ENCODE measurements at regions not wholly inside any gene's neighbourhood (a gene's known extent, or its start where the extent isn't known, plus 50 kb on each side); places are given as distances from the start of the nearest gene placed in this dataset.

DNA sequence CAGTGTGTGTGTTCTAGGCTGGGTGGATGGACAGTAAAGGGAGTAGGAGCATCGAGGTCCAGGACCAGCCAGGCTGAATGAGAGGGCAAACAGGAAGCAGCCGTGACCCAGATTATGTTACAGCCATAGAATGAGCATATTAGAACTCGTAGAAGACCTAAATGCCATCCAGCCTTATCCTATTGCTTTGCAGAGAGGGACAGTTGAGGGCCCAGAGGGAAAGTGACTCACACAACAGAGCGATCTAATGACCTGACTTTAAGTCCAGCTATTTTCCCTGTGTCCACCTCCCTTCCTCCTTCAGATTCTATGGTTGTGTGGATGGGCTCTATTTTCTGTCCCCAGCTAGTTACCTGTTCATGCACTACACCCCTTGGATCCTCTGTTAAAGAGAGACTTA lies 634.1 kb upstream of the TBL1XR1 start:
- H2AFZ ChIP-seq (ENCODE audit: low read length): no peak overlapping the region
- no peak for TF ChIP-seq CTCF (IDR thresholded peaks at IDR 0.05; ENCODE audit: extremely low read depth, low read depth, low read length)
- H3K27me3 ChIP-seq (ENCODE audit: insufficient read depth, low read length): no peaks in the 10 kb centered on the region
- no peak for DNase-seq (ENCODE audit: insufficient read length, low spot score, missing footprints)
- no peaks in the 10 kb centered on the region for H3K36me3 ChIP-seq (ENCODE audit: insufficient read depth, low read length)
- H3K27ac ChIP-seq (ENCODE audit: low read depth, low read length): peak overlapping the region; percentile 65
- H3K4me3 ChIP-seq (ENCODE audit: insufficient read depth, low read length): no peak overlapping the region
- no peaks in the 10 kb centered on the region for H4K20me1 ChIP-seq (ENCODE audit: insufficient read depth, low read length)
- no peak overlapping the region for H3K4me2 ChIP-seq (ENCODE audit: insufficient read depth, low read length)
- no peaks in the 10 kb centered on the region for H3K9me3 ChIP-seq (ENCODE audit: low read depth, low read length)
- no peaks in the 10 kb centered on the region for H3K79me2 ChIP-seq (ENCODE audit: insufficient read depth, low read length)
- H3K4me1 ChIP-seq (ENCODE audit: insufficient read depth, low read length): peaks cover 49% of the 10 kb centered on the region

DNA sequence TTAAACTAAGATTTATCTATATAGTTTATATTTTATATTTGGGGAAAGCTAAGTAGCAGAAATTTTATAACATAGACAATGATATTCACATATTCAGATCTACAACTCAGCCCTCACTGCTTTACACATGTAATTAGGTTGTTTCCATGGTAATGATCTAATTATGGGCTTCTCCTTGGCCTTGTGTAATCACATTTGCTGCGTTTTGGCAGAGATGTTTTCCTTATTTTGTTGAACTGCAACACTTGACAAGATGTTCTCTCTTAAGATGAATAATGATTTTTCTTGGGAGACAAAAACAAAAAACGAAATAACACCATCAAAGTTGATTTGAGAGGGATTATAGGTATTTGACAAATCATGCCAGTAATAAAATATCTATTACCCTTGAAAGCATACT lies 635.6 kb upstream of the TBL1XR1 start:
- Histone ChIP-seq H3K4me2 (ENCODE audit: insufficient read depth, low read length) (no peak overlapping the region), H3K4me3 (ENCODE audit: insufficient read depth, low read length) (no peak overlapping the region), H3K9me3 (ENCODE audit: low read depth, low read length) (no peaks in the 10 kb centered on the region), H3K27me3 (ENCODE audit: insufficient read depth, low read length) (no peaks in the 10 kb centered on the region), H3K4me1 (ENCODE audit: insufficient read depth, low read length) (peaks cover 50% of the 10 kb centered on the region), H3K36me3 (ENCODE audit: insufficient read depth, low read length) (no peaks in the 10 kb centered on the region), H3K27ac (ENCODE audit: low read depth, low read length) (no peak overlapping the region), H2AFZ (ENCODE audit: low read length) (no peak overlapping the region), H3K79me2 (ENCODE audit: insufficient read depth, low read length) (no peaks in the 10 kb centered on the region), H4K20me1 (ENCODE audit: insufficient read depth, low read length) (no peaks in the 10 kb centered on the region)
- TF ChIP-seq CTCF (IDR thresholded peaks at IDR 0.05; ENCODE audit: extremely low read depth, low read depth, low read length): no peak
- DNase-seq (ENCODE audit: insufficient read length, low spot score, missing footprints): no peak

GRCh38 chr3:177833332-177833731 lies 636.0 kb upstream of the TBL1XR1 start:
- H3K9me3 ChIP-seq (ENCODE audit: low read depth, low read length): no peaks in the 10 kb centered on the region
- H2AFZ ChIP-seq (ENCODE audit: low read length): no peak overlapping the region
- TF ChIP-seq CTCF (IDR thresholded peaks at IDR 0.05; ENCODE audit: extremely low read depth, low read depth, low read length): no peak
- no peak overlapping the region for H3K4me2 ChIP-seq (ENCODE audit: insufficient read depth, low read length)
- no peaks in the 10 kb centered on the region for H3K36me3 ChIP-seq (ENCODE audit: insufficient read depth, low read length)
- H3K79me2 ChIP-seq (ENCODE audit: insufficient read depth, low read length): no peaks in the 10 kb centered on the region
- no peaks in the 10 kb centered on the region for H4K20me1 ChIP-seq (ENCODE audit: insufficient read depth, low read length)
- H3K4me3 ChIP-seq (ENCODE audit: insufficient read depth, low read length): no peak overlapping the region
- no peak for DNase-seq (ENCODE audit: insufficient read length, low spot score, missing footprints)
- H3K27me3 ChIP-seq (ENCODE audit: insufficient read depth, low read length): no peaks in the 10 kb centered on the region
- no peak overlapping the region for H3K27ac ChIP-seq (ENCODE audit: low read depth, low read length)
- H3K4me1 ChIP-seq (ENCODE audit: insufficient read depth, low read length): peaks cover 47% of the 10 kb centered on the region

DNA sequence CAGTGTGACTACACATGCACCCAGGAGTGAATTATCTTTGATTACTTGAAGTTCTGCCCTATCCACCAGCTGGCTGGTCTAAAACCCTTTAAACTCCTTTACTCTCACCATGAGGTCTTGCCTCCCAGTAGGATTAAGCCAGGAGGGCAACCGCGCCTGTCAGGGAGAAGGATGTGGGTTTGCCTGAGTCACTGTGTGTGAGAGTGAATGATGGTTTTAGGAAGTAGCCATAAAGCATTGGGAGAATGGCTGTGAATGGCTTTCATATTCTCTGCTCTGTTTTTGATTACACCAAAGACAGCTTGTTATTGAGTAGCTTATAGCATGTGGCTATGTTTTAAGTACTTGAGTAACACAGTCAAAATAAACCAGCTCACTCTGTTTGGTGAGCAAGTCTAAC lies 637.7 kb upstream of the TBL1XR1 start:
- peaks cover 42% of the 10 kb centered on the region for H3K4me1 ChIP-seq (ENCODE audit: insufficient read depth, low read length)
- no peaks in the 10 kb centered on the region for H3K9me3 ChIP-seq (ENCODE audit: low read depth, low read length)
- H3K27ac ChIP-seq (ENCODE audit: low read depth, low read length): peak overlapping the region; percentile 70
- H3K27me3 ChIP-seq (ENCODE audit: insufficient read depth, low read length): no peaks in the 10 kb centered on the region
- no peaks in the 10 kb centered on the region for H3K36me3 ChIP-seq (ENCODE audit: insufficient read depth, low read length)
- H3K79me2 ChIP-seq (ENCODE audit: insufficient read depth, low read length): no peaks in the 10 kb centered on the region
- no peaks in the 10 kb centered on the region for H4K20me1 ChIP-seq (ENCODE audit: insufficient read depth, low read length)
- no peak for DNase-seq (ENCODE audit: insufficient read length, low spot score, missing footprints)
- H3K4me3 ChIP-seq (ENCODE audit: insufficient read depth, low read length): no peak overlapping the region
- no peak for TF ChIP-seq CTCF (IDR thresholded peaks at IDR 0.05; ENCODE audit: extremely low read depth, low read depth, low read length)
- H2AFZ ChIP-seq (ENCODE audit: low read length): no peak overlapping the region
- peak overlapping the region; percentile 15 for H3K4me2 ChIP-seq (ENCODE audit: insufficient read depth, low read length)

All from osteoblast (primary cell).